ENCODE measurements at regions not wholly inside any gene's neighbourhood (a gene's known extent, or its start where the extent isn't known, plus 50 kb on each side); places are given as distances from the start of the nearest gene placed in this dataset.
"Not testable (repeated sequence)": the region's sequence is repeated elsewhere in the genome, so short reads cannot be mapped to it uniquely, and the experiment has no call there.

- DNase-seq, result no peak
Measured at GRCh38 chr5:25764733-25765132, 1120.0 kb upstream of the CDH10 start.

GRCh38 chr5:25763781-25764180, 1119.0 kb upstream of the CDH10 start:
- DNase-seq, result no peak

- DNase-seq, result no peak
Measured at GRCh38 chr5:25754895-25755294, 1110.1 kb upstream of the CDH10 start.

GRCh38 chr5:25744908-25745307, 1100.1 kb upstream of the CDH10 start:
- no peak for DNase-seq

GRCh38 chr5:25716680-25717079, 1071.9 kb upstream of the CDH10 start:
- DNase-seq, result no peak

GRCh38 chr5:25713259-25713658, 1068.5 kb upstream of the CDH10 start:
- peak; percentile 5 for DNase-seq

GRCh38 chr5:25707093-25707492, 1062.3 kb upstream of the CDH10 start:
- DNase-seq, result no peak

- DNase-seq, result no peak
Measured at GRCh38 chr5:25701936-25702335, 1057.2 kb upstream of the CDH10 start.

GRCh38 chr5:25694801-25695200, 1050.0 kb upstream of the CDH10 start:
- DNase-seq, result no peak

GRCh38 chr5:25688156-25688555, 1043.4 kb upstream of the CDH10 start:
- no peak for DNase-seq

- no peak for DNase-seq
Measured at GRCh38 chr5:25669645-25670401, 1025.0 kb upstream of the CDH10 start.

GRCh38 chr5:25662610-25663009, 1017.8 kb upstream of the CDH10 start:
- DNase-seq, result no peak

GRCh38 chr5:25650316-25650715, 1005.5 kb upstream of the CDH10 start:
- not testable (repeated sequence) for DNase-seq

- no peak for DNase-seq
Measured at GRCh38 chr5:25649628-25650265, 1005.0 kb upstream of the CDH10 start.

- DNase-seq, result no peak
Measured at GRCh38 chr5:25646421-25647341, 1001.9 kb upstream of the CDH10 start.

- no peak for DNase-seq
Measured at GRCh38 chr5:25641124-25641523, 996.3 kb upstream of the CDH10 start.

- DNase-seq, result no peak
Measured at GRCh38 chr5:25619273-25619672, 974.5 kb upstream of the CDH10 start.

- DNase-seq, result no peak
Measured at GRCh38 chr5:25618821-25619220, 974.0 kb upstream of the CDH10 start.

GRCh38 chr5:25614466-25614865, 969.7 kb upstream of the CDH10 start:
- no peak for DNase-seq

GRCh38 chr5:25604681-25605080, 959.9 kb upstream of the CDH10 start:
- no peak for DNase-seq

- DNase-seq, result no peak
Measured at GRCh38 chr5:25579111-25579510, 934.3 kb upstream of the CDH10 start.

GRCh38 chr5:25573691-25574090, 928.9 kb upstream of the CDH10 start:
- DNase-seq, result no peak

- DNase-seq, result no peak
Measured at GRCh38 chr5:25570067-25570583, 925.3 kb upstream of the CDH10 start.

Measured in NCI-H2107 (cell line).